Lung (tissue), 10 donors: ENCODE measurements at regions not wholly inside any gene's neighbourhood (a gene's known extent, or its start where the extent isn't known, plus 50 kb on each side); places are given as distances from the start of the nearest gene placed in this dataset. TPM values are rescaled to one million over a fixed set of nuclear protein-coding genes. Genes with fewer than 3 reads are reported as not detected.
"Not testable (repeated sequence)": the region's sequence is repeated elsewhere in the genome, so short reads cannot be mapped to it uniquely, and the experiment has no call there.

Experiments
- ATAC-seq: fragments of 200-7000 bp; cut with Tn5 transposase; one replicate; pipeline ENCODE4 v1.9.1; 2020; ENCODE audit warnings: moderate number of reproducible peaks; ENCODE audit not compliant: insufficient read depth, low FRiP score
- DNase-seq, 3 donors: peaks; one replicate each; pipeline ENCODE4 v3.0.0-alpha.2; 2013 to 2017
- H3K27ac ChIP-seq, 2 donors: one replicate each; pipeline ENCODE4 v1.5.1; 2013; ENCODE audit warnings: mild to moderate bottlenecking in 2 of 2, moderate library complexity in 2 of 2, control low read depth in 1 of 2, inconsistent platforms in 1 of 2, low read depth in 1 of 2, low read length in 1 of 2
- H3K27me3 ChIP-seq, 3 donors: one replicate each; pipeline ENCODE4 v1.5.1; 2013; ENCODE audit warnings: low read length in 2 of 3; ENCODE audit not compliant: control insufficient read depth in 3 of 3, insufficient read depth in 3 of 3
- H3K36me3 ChIP-seq, 4 donors: one replicate each; pipeline ENCODE4 v1.5.1; 2013; ENCODE audit warnings: low read length in 4 of 4, mild to moderate bottlenecking in 1 of 4, moderate library complexity in 1 of 4; ENCODE audit not compliant: control insufficient read depth in 4 of 4, insufficient read depth in 4 of 4
- H3K4me1 ChIP-seq, 5 donors: one replicate each; pipeline ENCODE4 v1.5.1; 2013; ENCODE audit warnings: low read length in 5 of 5, mild to moderate bottlenecking in 2 of 5, moderate library complexity in 1 of 5; ENCODE audit not compliant: control insufficient read depth in 5 of 5, insufficient read depth in 5 of 5
- H3K4me3 ChIP-seq: one replicate; pipeline ENCODE4 v1.5.1; 2013; ENCODE audit warnings: mild to moderate bottlenecking, control low read depth, moderate library complexity
- H3K9ac ChIP-seq, 2 donors: one replicate each; pipeline ENCODE4 v1.5.1; 2013; ENCODE audit warnings: low read length in 2 of 2, control low read depth in 1 of 2; ENCODE audit not compliant: insufficient read depth in 1 of 2
- H3K9me3 ChIP-seq, 4 donors: one replicate each; pipeline ENCODE4 v1.5.1; 2013; ENCODE audit warnings: low read length in 3 of 4, mild to moderate bottlenecking in 1 of 4, moderate library complexity in 1 of 4; ENCODE audit not compliant: control insufficient read depth in 4 of 4, insufficient read depth in 3 of 4
- WGBS, 2 donors: extraction: QIAGEN DNeasy Blood & Tissue Kit; methylation state at CpG; one replicate each; pipeline ENCODE4 v1.1.7; 2013; 5-methylcytosine and 5-hydroxymethylcytosine counted together
- small RNA-seq: library from RNA; depleted of rRNA; stranded (forward); fragments of <200 nt; gene quantifications from one replicate; pipeline ENCODE3, GENCODE V24; 2014; ENCODE audit warnings: low replicate concordance
- donor health status: Bipolar disorder and iron deficiency.
- donor health status: healthy.
- donor health status: DM: yes; HTN: yes; CAD: no.

DNA sequence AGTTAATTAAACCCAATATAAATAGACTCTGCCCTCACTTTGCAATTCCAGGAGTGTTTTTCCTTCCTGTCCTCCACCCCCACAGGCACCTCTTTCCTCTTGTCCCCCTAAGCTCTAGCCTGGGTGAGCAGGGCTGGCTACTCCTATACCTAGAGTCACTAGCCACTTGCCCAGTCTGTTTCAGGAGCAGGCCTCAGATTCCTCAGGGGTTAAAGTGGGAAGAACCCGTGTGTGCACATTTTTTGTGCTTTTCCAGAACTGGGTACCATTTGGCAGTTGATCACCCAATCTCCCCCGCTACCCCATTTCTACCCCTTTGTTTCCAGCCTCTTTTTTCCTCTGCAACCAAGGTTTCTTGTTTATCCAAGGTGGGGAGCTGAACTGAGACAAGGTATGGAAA is 153.4 kb downstream of the OR4F15 start:
- 80 to 87% methylated on average over 2 of the region's 2 CpGs for WGBS, 2 donors
- H3K27me3 ChIP-seq, DNase-seq, H3K9me3 ChIP-seq, ATAC-seq, H3K36me3 ChIP-seq, H3K4me3 ChIP-seq, H3K4me1 ChIP-seq, H3K9ac ChIP-seq, H3K27ac ChIP-seq: not testable (repeated sequence)

DNA sequence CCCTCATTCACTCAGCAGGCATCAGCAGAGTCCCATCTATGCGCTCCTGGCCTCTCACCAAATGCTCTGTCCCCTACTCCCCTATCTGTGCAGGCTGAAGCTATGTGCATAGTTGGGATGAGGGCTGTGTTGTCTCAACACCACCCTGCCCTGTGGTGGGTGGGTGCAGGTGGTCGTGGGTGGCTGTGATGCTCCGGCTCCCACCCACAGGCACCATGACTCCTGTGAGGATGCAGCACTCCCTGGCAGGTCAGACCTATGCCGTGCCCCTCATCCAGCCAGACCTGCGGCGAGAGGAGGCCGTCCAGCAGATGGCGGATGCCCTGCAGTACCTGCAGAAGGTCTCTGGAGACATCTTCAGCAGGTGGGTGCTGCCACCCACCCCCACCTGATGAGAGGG is 153.9 kb downstream of the OR4F15 start:
- H3K9ac ChIP-seq, H3K9me3 ChIP-seq, H3K27me3 ChIP-seq, H3K4me1 ChIP-seq, H3K4me3 ChIP-seq, H3K36me3 ChIP-seq, ATAC-seq, H3K27ac ChIP-seq: not testable (repeated sequence)
- peak in 1 of 3 donors; percentile 5 for DNase-seq
- whole genome bisulfite sequencing, 2 donors, result 95 to 96% methylated on average over 5 to 8 of the region's 8 CpGs

DNA sequence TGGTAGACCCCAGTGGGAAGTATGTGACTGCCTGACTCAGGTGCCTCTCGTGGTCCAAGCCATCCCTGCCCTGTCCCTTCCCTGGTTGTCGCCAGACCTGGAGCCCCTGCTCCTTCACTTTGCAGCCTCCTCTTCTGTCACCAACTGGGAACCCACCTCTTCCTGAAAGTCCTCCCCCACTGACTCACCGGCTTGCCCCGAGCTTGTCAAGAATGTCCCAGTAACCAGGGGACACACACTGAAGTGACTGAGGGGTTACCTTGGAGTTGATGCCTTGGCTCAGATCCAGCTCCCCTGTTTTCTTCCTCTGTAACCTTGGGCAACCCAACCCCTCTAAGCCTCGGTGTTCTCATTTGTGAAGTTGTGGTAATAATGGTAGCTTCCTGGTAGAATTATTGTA is 155.4 kb downstream of the OR4F15 start:
- not testable (repeated sequence) for H3K27me3 ChIP-seq, H3K4me1 ChIP-seq, DNase-seq, H3K4me3 ChIP-seq, H3K9me3 ChIP-seq, H3K9ac ChIP-seq, H3K27ac ChIP-seq, H3K36me3 ChIP-seq, ATAC-seq
- 70 to 79% methylated on average over 3 of the region's 5 CpGs for WGBS, 2 donors

DNA sequence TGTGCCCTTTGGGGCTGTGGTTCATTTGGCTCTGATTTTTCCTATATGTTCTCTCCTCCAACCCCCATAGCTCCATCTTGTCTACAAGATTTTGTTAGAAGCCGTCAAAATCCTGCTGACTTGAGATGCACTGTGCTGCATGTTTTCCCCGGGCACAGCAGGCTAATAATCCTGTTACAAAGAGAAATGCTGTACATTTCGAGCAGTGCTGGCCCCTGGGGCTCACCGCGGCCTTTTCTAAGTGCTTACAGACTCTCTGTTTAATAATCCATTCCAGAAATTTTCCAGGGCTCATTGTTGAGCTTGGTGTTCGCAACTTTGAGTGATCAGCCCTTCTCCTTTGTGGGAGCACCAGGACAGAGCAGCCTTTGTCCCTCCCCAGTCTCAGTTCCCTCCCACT is 158.6 kb downstream of the OR4F15 start:
- DNase-seq, result peak in 1 of 3 donors; percentile 6

DNA sequence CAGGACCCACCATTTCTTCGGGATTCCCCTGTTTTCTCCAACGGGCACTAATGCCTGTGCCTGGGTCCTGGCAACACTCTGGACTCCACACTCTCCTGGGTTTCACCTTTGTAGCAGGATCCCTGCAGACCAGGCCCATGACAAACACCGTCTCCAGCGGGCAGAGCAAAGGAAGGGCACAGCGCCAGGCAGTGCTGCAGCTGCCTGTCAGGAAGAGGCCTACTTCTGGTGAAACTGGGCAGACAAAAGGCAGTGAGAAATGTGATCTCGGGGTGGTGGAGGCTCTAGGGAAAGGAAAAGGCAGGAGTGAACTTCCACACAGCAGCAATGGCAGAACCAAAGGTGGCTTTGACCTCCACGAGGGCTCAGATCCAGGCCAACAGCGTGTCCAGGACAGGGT is 165.3 kb downstream of the OR4F15 start:
- not testable (repeated sequence) for H3K4me3 ChIP-seq, H3K27me3 ChIP-seq, H3K9me3 ChIP-seq, H3K9ac ChIP-seq, ATAC-seq, H3K4me1 ChIP-seq, H3K36me3 ChIP-seq, H3K27ac ChIP-seq, DNase-seq
- no CpG with 5 or more reads among the region's 8 CpGs for WGBS, 2 donors

More for the DNA sequence above, 158.6 kb downstream of the OR4F15 start:
- not testable (repeated sequence) for H3K27me3 ChIP-seq, H3K9ac ChIP-seq, ATAC-seq, H3K27ac ChIP-seq, H3K9me3 ChIP-seq, H3K4me1 ChIP-seq, H3K4me3 ChIP-seq, H3K36me3 ChIP-seq
- WGBS, 2 donors, result 69% methylated on average over 4 of the region's 6 CpGs; no CpG with 5 or more reads in 1 of the 2 donors

DNA sequence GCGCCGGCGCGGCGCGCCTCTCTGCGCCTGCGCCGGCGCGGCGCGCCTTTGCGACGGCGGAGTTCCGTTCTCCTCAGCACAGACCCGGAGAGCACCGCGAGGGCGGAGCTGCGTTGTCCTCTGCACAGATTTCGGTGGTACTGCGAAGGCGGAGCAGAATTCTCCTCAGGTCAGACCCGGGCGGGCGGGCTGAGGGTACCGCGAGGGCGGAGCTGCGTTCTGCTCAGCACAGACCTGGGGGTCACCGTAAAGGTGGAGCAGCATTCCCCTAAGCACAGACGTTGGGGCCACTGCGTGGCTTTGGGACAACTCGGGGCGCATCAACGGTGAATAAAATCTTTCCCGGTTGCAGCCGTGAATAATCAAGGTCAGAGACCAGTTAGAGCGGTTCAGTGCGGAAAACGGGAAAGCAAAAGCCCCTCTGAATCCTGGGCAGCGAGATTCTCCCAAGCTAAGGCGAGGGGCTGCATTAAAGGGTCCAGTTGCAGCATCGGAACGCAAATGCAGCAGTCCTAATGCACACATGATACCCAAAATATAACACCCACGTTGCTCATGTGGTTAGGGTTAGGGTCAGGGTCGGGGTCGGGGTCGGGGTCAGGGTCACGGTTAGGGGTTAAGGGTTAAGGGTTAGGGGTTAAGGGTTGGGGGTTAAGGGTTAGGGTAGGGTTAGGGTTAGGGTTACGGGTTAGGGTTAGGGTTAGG is 168.4 kb downstream of the OR4F15 start:
- H3K9ac ChIP-seq, H3K36me3 ChIP-seq, H3K27ac ChIP-seq, H3K9me3 ChIP-seq, H3K4me3 ChIP-seq, H3K4me1 ChIP-seq, H3K27me3 ChIP-seq: not testable (repeated sequence)
- 77 to 84% methylated on average over 51 to 53 of the region's 53 CpGs for WGBS, 2 donors
- DNase-seq (peak; percentile 25 to 62 (median 54)), ATAC-seq (peak; percentile 41)

Small RNA genes in the stretch of these regions (small RNA-seq; reads per million reads assigned to genes)
- gene AC140725.2, result not detected
- gene MIR6859-3, result not detected
